HepG2 (cell line): ENCODE measurements at regions not wholly inside any gene's neighbourhood (a gene's known extent, or its start where the extent isn't known, plus 50 kb on each side); places are given as distances from the start of the nearest gene placed in this dataset.

ENCODE experiments used
- ATAC-seq: fragments of 200-7000 bp; cut with Tn5 transposase; 3 replicates; pipeline ENCODE4 v1.9.1; 2020; ENCODE audit warnings: mild to moderate bottlenecking, moderate library complexity
- BruUV-seq: library from RNA; stranded (reverse); fragments of 400-500 nt; replicated peaks from 2 replicates; lab custom pipeline; 2021; lab: Mats Ljungman, UMichigan
- CTCF ChIA-PET: fragments of 300-600 bp; formaldehyde crosslinking; extraction: SDS; loops from one replicate; lab custom pipeline; 2021; ENCODE audit warnings: low total read pairs, inconsistent platforms, low intra/inter-chr PET ratio; lab: Yijun Ruan, JAX
- POLR2A ChIA-PET: fragments of 350-600 bp; sonication (Branson Sonifier 250); formaldehyde crosslinking; loops from one replicate; lab custom pipeline; 2020; ENCODE audit warnings: antibody characterized with exemption, inconsistent platforms; lab: Yijun Ruan, JAX
- DNase-seq: peaks from one replicate; pipeline ENCODE4 v3.0.0-alpha.2; 2015; ENCODE audit warnings: low spot score
- FAIRE-seq: peaks from 3 replicates; lab custom pipeline; 2011; peaks lifted over from hg19 to GRCh38; lab: Jason Lieb, UNC
- H2AFZ ChIP-seq: one replicate; pipeline ENCODE4 v1.6.1; 2011; ENCODE audit warnings: low read length, inconsistent platforms
- H3K27ac ChIP-seq: fragments of 300-600 bp; 3 replicates; pipeline ENCODE4 v1.8.0; 2011; ENCODE audit warnings: mixed run types, mild to moderate bottlenecking, mixed read lengths, low read length, inconsistent platforms; ENCODE audit not compliant: insufficient read depth; ENCODE audit errors: extremely low read length
- H3K27me3 ChIP-seq, 2 experiments: fragments of 200-600 bp in 1 of 2; 2 replicates in 1 of 2; 3 replicates in 1 of 2; pipeline versions ENCODE4 v1.6.0 to v1.8.0; 2011; ENCODE audit warnings: low read length in 2 of 2, mild to moderate bottlenecking in 2 of 2, moderate library complexity in 2 of 2, inconsistent platforms in 1 of 2; ENCODE audit not compliant: insufficient read depth in 2 of 2, control insufficient read depth in 1 of 2
- H3K36me3 ChIP-seq, 2 experiments: fragments of 200-600 bp in 1 of 2; replicated peaks in 1 of 2; 2 replicates in 1 of 2; 3 replicates in 1 of 2; pipeline versions ENCODE4 v1.5.1 to v1.8.0; 2011; ENCODE audit warnings: low read length in 2 of 2, inconsistent platforms in 1 of 2; ENCODE audit not compliant: insufficient read depth in 2 of 2, control insufficient read depth in 1 of 2
- H3K4me1 ChIP-seq: 2 replicates; pipeline ENCODE4 v1.5.1; 2012; ENCODE audit warnings: low read length, inconsistent platforms; ENCODE audit not compliant: insufficient read depth
- H3K4me2 ChIP-seq: 2 replicates; pipeline ENCODE4 v1.6.0; 2011; ENCODE audit warnings: low read depth, low read length, inconsistent platforms
- H3K4me3 ChIP-seq, 3 experiments: fragments of 200-600 bp in 1 of 3; sonication (generic), shearing (Covaris generic) in 1 of 3; replicated peaks in 1 of 3; 2 replicates each; pipeline ENCODE4 v1.5.1; 2011 to 2016; ENCODE audit warnings: low read length in 3 of 3, inconsistent platforms in 2 of 3, low read depth in 2 of 3, mild to moderate bottlenecking in 2 of 3, control low read depth in 1 of 3, mixed read lengths in 1 of 3; ENCODE audit not compliant: insufficient read depth in 1 of 3
- H3K79me2 ChIP-seq: one replicate; pipeline ENCODE4 v1.6.1; 2011; ENCODE audit warnings: low read length, inconsistent platforms; ENCODE audit not compliant: insufficient read depth
- H3K9ac ChIP-seq: 2 replicates; pipeline ENCODE4 v1.6.0; 2011; ENCODE audit warnings: mild to moderate bottlenecking, low read depth, low read length, inconsistent platforms; ENCODE audit not compliant: insufficient read depth
- H3K9me3 ChIP-seq: 2 replicates; pipeline ENCODE4 v1.5.1; 2012; ENCODE audit warnings: mild to moderate bottlenecking, low read length
- H4K20me1 ChIP-seq: 2 replicates; pipeline ENCODE4 v1.6.0; 2011; ENCODE audit warnings: inconsistent platforms, mild to moderate bottlenecking, low read length, moderate library complexity; ENCODE audit not compliant: insufficient read depth
- FOXK1 ChIP-seq: sonication (generic); formaldehyde crosslinking; IDR thresholded peaks from 2 replicates; pipeline ENCODE4 v1.4.0; 2020; ENCODE audit warnings: low read depth, missing genetic modification reagents, borderline replicate concordance
- HDAC1 ChIP-seq: sonication (generic); formaldehyde crosslinking; IDR thresholded peaks from 2 replicates; pipeline ENCODE4 v1.5.1; 2020; ENCODE audit warnings: mild to moderate bottlenecking, missing genetic modification reagents
- KDM4B ChIP-seq: sonication (generic); formaldehyde crosslinking; IDR thresholded peaks from 2 replicates; pipeline ENCODE4 v1.4.0; 2020; ENCODE audit warnings: missing genetic modification reagents
- KMT2A ChIP-seq: sonication (generic); formaldehyde crosslinking; IDR thresholded peaks from 2 replicates; pipeline ENCODE4 v1.4.0; 2020; ENCODE audit warnings: missing genetic modification reagents
- NFYB ChIP-seq: sonication (generic); formaldehyde crosslinking; IDR thresholded peaks from 2 replicates; pipeline ENCODE4 v1.4.0; 2020; ENCODE audit warnings: missing genetic modification reagents
- NR2F1 ChIP-seq, 2 experiments: fragments of 450-650 bp in 1 of 2; formaldehyde crosslinking in 1 of 2; IDR thresholded peaks; 2 replicates each; pipeline versions ENCODE4 v1.5.0 to v1.6.1; 2016 to 2020; ENCODE audit warnings: mild to moderate bottlenecking in 1 of 2, missing compliant biosample characterization in 1 of 2, missing genetic modification reagents in 1 of 2, moderate library complexity in 1 of 2
- RCOR2 ChIP-seq: IDR thresholded peaks from 2 replicates; pipeline ENCODE4 v1.6.1; 2016; ENCODE audit warnings: missing biosample characterization, missing genetic modification reagents
- SMAD1 ChIP-seq: sonication (generic); formaldehyde crosslinking; IDR thresholded peaks from 2 replicates; pipeline ENCODE4 v1.4.0; 2020; ENCODE audit warnings: missing genetic modification reagents, low read depth, mild to moderate bottlenecking, borderline replicate concordance
- TEAD2 ChIP-seq: sonication (generic); formaldehyde crosslinking; IDR thresholded peaks from 2 replicates; pipeline ENCODE4 v1.9.0; 2021; ENCODE audit warnings: missing genetic modification reagents
- ZNF30 ChIP-seq: sonication (generic); formaldehyde crosslinking; IDR thresholded peaks from 2 replicates; pipeline ENCODE4 v1.5.0; 2020; ENCODE audit warnings: mild to moderate bottlenecking, missing genetic modification reagents
- ZNF563 ChIP-seq: sonication (generic); formaldehyde crosslinking; IDR thresholded peaks from 2 replicates; pipeline ENCODE4 v1.8.0; 2022; ENCODE audit warnings: mild to moderate bottlenecking, moderate library complexity, missing genetic modification reagents
- WGBS: methylation state at CpG from one replicate; pipeline ENCODE4 v1.1.6; 2017; ENCODE audit warnings: low lambda C conversion rate; 5-methylcytosine and 5-hydroxymethylcytosine counted together
- in situ Hi-C: cut with HindIII; loops from 2 replicates; pipeline ENCODE4 v1.10.0; 2017; ENCODE audit warnings: low pct_unique_long_range_greater_than_20kb; ENCODE audit not compliant: extremely low pct_ligation_motif_present
- intact Hi-C: fragments of 100-400 bp; cut with micrococcal nuclease; formaldehyde crosslinking; loops from one replicate; pipeline ENCODE4 v1.10.0; 2022; ENCODE audit not compliant: unreplicated experiment

- no peak overlapping the region for H3K9ac ChIP-seq
- WGBS = 13% methylated on average over 13 of the region's 22 CpGs
- no peak overlapping the region for H3K4me3 ChIP-seq
- DNase-seq = no peak
- H3K4me2 ChIP-seq = no peak overlapping the region
- peaks cover 6 to 39% of the 10 kb centered on the region in 2 experiments; a peak in 4 of 5 replicates for H3K27me3 ChIP-seq
- in situ Hi-C loops = no loop called here
- H3K4me1 ChIP-seq = no peaks in the 10 kb centered on the region
- no peaks in the 10 kb centered on the region for H4K20me1 ChIP-seq
- no peak for FAIRE-seq
- no peak overlapping the region for H3K27ac ChIP-seq
- TF ChIP-seq RCOR2 (CRISPR knock-in tag) (no peak), KDM4B (CRISPR knock-in tag) (no peak), TEAD2 (CRISPR knock-in tag) (no peak), SMAD1 (CRISPR knock-in tag) (no peak), ZNF563 (CRISPR knock-in tag) (no peak), NR2F1 (CRISPR knock-in tag; IDR thresholded peaks at IDR 0.05) (no peak)
- ChIA-PET POLR2A (no interaction called here), CTCF (no interaction called here)
- H3K79me2 ChIP-seq = no peaks in the 10 kb centered on the region
- H3K9me3 ChIP-seq = no peaks in the 10 kb centered on the region
- no peaks in the 10 kb centered on the region for H3K36me3 ChIP-seq
- BruUV-seq = no TSS peak
- no peak overlapping the region for H2AFZ ChIP-seq
- intact Hi-C loops = no loop called here
- no peak for ATAC-seq
Measured at GRCh38 chr5:179430193-179431175, 85.2 kb upstream of the ADAMTS2 start.

DNA sequence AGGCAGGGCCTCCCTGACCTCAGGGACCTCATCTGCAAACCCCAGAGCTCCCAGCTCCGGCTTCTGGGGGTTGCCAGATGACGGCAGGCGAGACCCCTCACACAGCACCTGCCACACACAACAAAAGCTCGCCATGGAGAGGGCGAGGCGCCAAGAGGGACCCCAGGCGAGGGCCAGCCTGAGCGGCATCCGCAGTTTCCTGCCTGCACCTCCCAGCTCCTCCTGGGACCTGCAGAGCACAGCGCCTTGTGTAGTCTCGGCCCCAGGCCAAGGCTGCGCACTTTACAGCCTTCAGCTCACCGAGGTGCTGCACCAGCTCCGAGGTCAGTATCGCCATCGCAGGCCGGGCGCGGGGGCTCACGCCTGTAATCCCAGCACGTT is 82.4 kb upstream of the ADAMTS2 start:
- Histone ChIP-seq H4K20me1 (no peaks in the 10 kb centered on the region), H3K79me2 (no peaks in the 10 kb centered on the region), H3K9ac (no peak overlapping the region), H2AFZ (no peak overlapping the region), H3K36me3 (no peaks in the 10 kb centered on the region), H3K4me1 (no peaks in the 10 kb centered on the region), H3K27me3 (peaks cover 10 to 46% of the 10 kb centered on the region in 2 experiments; a peak in 4 of 5 replicates), H3K27ac (no peak overlapping the region), H3K4me3 (no peak overlapping the region), H3K9me3 (no peaks in the 10 kb centered on the region), H3K4me2 (no peak overlapping the region)
- CTCF ChIA-PET = no interaction called here
- no TSS peak for BruUV-seq
- TF ChIP-seq HDAC1 (CRISPR knock-in tag) (no peak), ZNF30 (CRISPR knock-in tag) (no peak), FOXK1 (CRISPR knock-in tag) (no peak), KMT2A (CRISPR knock-in tag) (no peak), NFYB (CRISPR knock-in tag) (no peak)
- POLR2A ChIA-PET = no interaction called here
- FAIRE-seq = no peak
- intact Hi-C loops = no loop called here
- DNase-seq = no peak
- ATAC-seq = no peak
- WGBS = 88% methylated on average over 5 of the region's 21 CpGs
- in situ Hi-C loops = no loop called here
